A673 (cell line): ENCODE measurements at regions not wholly inside any gene's neighbourhood (a gene's known extent, or its start where the extent isn't known, plus 50 kb on each side); places are given as distances from the start of the nearest gene placed in this dataset.

Source experiments
- CTCF ChIP-seq: fragments of 300-800, 200-600 bp; sonication (generic); conservative IDR thresholded peaks from 2 replicates; pipeline ENCODE4 v1.5.1; 2017; ENCODE audit warnings: low read depth, mild to moderate bottlenecking, antibody characterized with exemption, low read length, moderate library complexity, mixed read lengths
- EZH2 ChIP-seq: fragments of 200-600 bp; sonication (generic); IDR thresholded peaks from 2 replicates; pipeline ENCODE4 v1.6.1; 2017; ENCODE audit warnings: borderline replicate concordance, low read depth, mild to moderate bottlenecking, mixed read lengths, antibody characterized with exemption, low read length; ENCODE audit not compliant: poor library complexity, severe bottlenecking

GRCh38 chr3:124517306-124517705 is 212.9 kb upstream of the UMPS start:
- TF ChIP-seq CTCF, result no peak
- no peak for TF ChIP-seq EZH2
